ENCODE measurements at regions not wholly inside any gene's neighbourhood (a gene's known extent, or its start where the extent isn't known, plus 50 kb on each side); places are given as distances from the start of the nearest gene placed in this dataset.

GRCh38 chr5:53426878-53427277, 53.6 kb upstream of the FST start:
- H3K4me1 ChIP-seq (ENCODE audit: insufficient read depth, low read length), result peaks cover 66% of the 10 kb centered on the region
- H3K79me2 ChIP-seq (ENCODE audit: insufficient read depth, low read length), result no peaks in the 10 kb centered on the region
- no peaks in the 10 kb centered on the region for H3K9me3 ChIP-seq (ENCODE audit: low read depth, low read length)
- H3K4me3 ChIP-seq (ENCODE audit: insufficient read depth, low read length), result no peak overlapping the region
- H3K4me2 ChIP-seq (ENCODE audit: insufficient read depth, low read length), result no peak overlapping the region
- H3K36me3 ChIP-seq (ENCODE audit: insufficient read depth, low read length), result no peaks in the 10 kb centered on the region
- no peak overlapping the region for H2AFZ ChIP-seq (ENCODE audit: low read length)
- TF ChIP-seq CTCF (IDR thresholded peaks at IDR 0.05; ENCODE audit: extremely low read depth, low read depth, low read length), result no peak
- H3K27ac ChIP-seq (ENCODE audit: low read depth, low read length), result peak overlapping the region; percentile 89
- DNase-seq (ENCODE audit: insufficient read length, low spot score, missing footprints), result no peak
- H3K27me3 ChIP-seq (ENCODE audit: insufficient read depth, low read length), result no peaks in the 10 kb centered on the region
- no peaks in the 10 kb centered on the region for H4K20me1 ChIP-seq (ENCODE audit: insufficient read depth, low read length)

GRCh38 chr5:53427965-53428364, 52.5 kb upstream of the FST start:
- DNase-seq (ENCODE audit: insufficient read length, low spot score, missing footprints), result no peak
- Histone ChIP-seq H4K20me1 (ENCODE audit: insufficient read depth, low read length) (no peaks in the 10 kb centered on the region), H3K79me2 (ENCODE audit: insufficient read depth, low read length) (no peaks in the 10 kb centered on the region), H3K4me1 (ENCODE audit: insufficient read depth, low read length) (peaks cover 60% of the 10 kb centered on the region), H3K27ac (ENCODE audit: low read depth, low read length) (no peak overlapping the region), H2AFZ (ENCODE audit: low read length) (no peak overlapping the region), H3K4me2 (ENCODE audit: insufficient read depth, low read length) (no peak overlapping the region), H3K9me3 (ENCODE audit: low read depth, low read length) (no peaks in the 10 kb centered on the region), H3K27me3 (ENCODE audit: insufficient read depth, low read length) (no peaks in the 10 kb centered on the region), H3K36me3 (ENCODE audit: insufficient read depth, low read length) (no peaks in the 10 kb centered on the region), H3K4me3 (ENCODE audit: insufficient read depth, low read length) (no peak overlapping the region)
- TF ChIP-seq CTCF (IDR thresholded peaks at IDR 0.05; ENCODE audit: extremely low read depth, low read depth, low read length), result no peak

GRCh38 chr5:53429706-53430105, 50.7 kb upstream of the FST start:
- Histone ChIP-seq H3K27ac (ENCODE audit: low read depth, low read length) (peak overlapping the region; percentile 86), H3K27me3 (ENCODE audit: insufficient read depth, low read length) (no peaks in the 10 kb centered on the region), H3K4me3 (ENCODE audit: insufficient read depth, low read length) (no peak overlapping the region), H3K79me2 (ENCODE audit: insufficient read depth, low read length) (no peaks in the 10 kb centered on the region), H3K4me1 (ENCODE audit: insufficient read depth, low read length) (peaks cover 48% of the 10 kb centered on the region), H4K20me1 (ENCODE audit: insufficient read depth, low read length) (no peaks in the 10 kb centered on the region), H2AFZ (ENCODE audit: low read length) (peak overlapping the region; percentile 26), H3K4me2 (ENCODE audit: insufficient read depth, low read length) (no peak overlapping the region), H3K9me3 (ENCODE audit: low read depth, low read length) (no peaks in the 10 kb centered on the region), H3K36me3 (ENCODE audit: insufficient read depth, low read length) (no peaks in the 10 kb centered on the region)
- TF ChIP-seq CTCF (IDR thresholded peaks at IDR 0.05; ENCODE audit: extremely low read depth, low read depth, low read length), result no peak
- no peak for DNase-seq (ENCODE audit: insufficient read length, low spot score, missing footprints)

- H3K27ac ChIP-seq (ENCODE audit: low read depth, low read length), result peak overlapping the region; percentile 86
- H3K27me3 ChIP-seq (ENCODE audit: insufficient read depth, low read length), result no peaks in the 10 kb centered on the region
- no peak overlapping the region for H3K4me2 ChIP-seq (ENCODE audit: insufficient read depth, low read length)
- H3K4me3 ChIP-seq (ENCODE audit: insufficient read depth, low read length), result no peak overlapping the region
- H4K20me1 ChIP-seq (ENCODE audit: insufficient read depth, low read length), result no peaks in the 10 kb centered on the region
- TF ChIP-seq CTCF (IDR thresholded peaks at IDR 0.05; ENCODE audit: extremely low read depth, low read depth, low read length), result peak; percentile 68
- no peaks in the 10 kb centered on the region for H3K36me3 ChIP-seq (ENCODE audit: insufficient read depth, low read length)
- H2AFZ ChIP-seq (ENCODE audit: low read length), result peak overlapping the region; percentile 27
- DNase-seq (ENCODE audit: insufficient read length, low spot score, missing footprints), result no peak
- no peaks in the 10 kb centered on the region for H3K79me2 ChIP-seq (ENCODE audit: insufficient read depth, low read length)
- H3K9me3 ChIP-seq (ENCODE audit: low read depth, low read length), result no peaks in the 10 kb centered on the region
- peaks cover 38% of the 10 kb centered on the region for H3K4me1 ChIP-seq (ENCODE audit: insufficient read depth, low read length)
Observed at GRCh38 chr5:53430618-53431252, 49.7 kb upstream of the FST start.

All from osteoblast (primary cell).